WTC11 (cell line): ENCODE measurements at regions not wholly inside any gene's neighbourhood (a gene's known extent, or its start where the extent isn't known, plus 50 kb on each side); places are given as distances from the start of the nearest gene placed in this dataset.

Source experiments
- ATAC-seq: fragments of 200-7000 bp; cut with Tn5 transposase; 2 replicates; pipeline ENCODE4 v1.10.0; 2021; ENCODE audit warnings: mild to moderate bottlenecking, moderate library complexity
- CTCF ChIA-PET: fragments of 300-600 bp; sonication (Branson Sonifier 250); formaldehyde crosslinking; loops from one replicate; lab custom pipeline; 2021; ENCODE audit warnings: antibody characterized with exemption; lab: Charles Lee
- POLR2A ChIA-PET: fragments of 350-600 bp; sonication (Branson Sonifier 250); formaldehyde crosslinking; loops from one replicate; lab custom pipeline; 2021; ENCODE audit warnings: antibody characterized with exemption; lab: Charles Lee
- DNase-seq: peaks from one replicate; pipeline ENCODE4 v3.0.0; 2021; ENCODE audit warnings: low spot score
- H3K27ac Mint-ChIP-seq: 2 replicates; pipeline ENCODE4 v1.8.0; 2021; ENCODE audit warnings: mixed read lengths
- H3K27me3 Mint-ChIP-seq: 2 replicates; pipeline ENCODE4 v1.8.0; 2021; ENCODE audit warnings: low read depth, mild to moderate bottlenecking, moderate library complexity, mixed read lengths
- H3K36me3 Mint-ChIP-seq: 2 replicates; pipeline ENCODE4 v1.8.0; 2021; ENCODE audit warnings: mixed read lengths
- H3K4me1 Mint-ChIP-seq: 2 replicates; pipeline ENCODE4 v1.8.0; 2022; ENCODE audit warnings: mixed read lengths
- H3K4me3 Mint-ChIP-seq: 2 replicates; pipeline ENCODE4 v1.8.0; 2021; ENCODE audit warnings: mild to moderate bottlenecking, moderate library complexity, mixed read lengths
- H3K9me3 Mint-ChIP-seq: 2 replicates; pipeline ENCODE4 v1.8.0; 2021; ENCODE audit warnings: mixed read lengths
- CREB1 ChIP-seq: sonication (generic); formaldehyde crosslinking; IDR thresholded peaks from 2 replicates; pipeline ENCODE4 v1.8.0; 2023; ENCODE audit warnings: mild to moderate bottlenecking, missing genetic modification reagents
- CREM ChIP-seq: sonication (generic); formaldehyde crosslinking; IDR thresholded peaks from 2 replicates; pipeline ENCODE4 v1.8.1; 2022; ENCODE audit warnings: mild to moderate bottlenecking, missing genetic modification reagents, moderate library complexity
- EMX1 ChIP-seq: fragments of 250-450 bp; sonication (Bioruptor Pico); IDR thresholded peaks from 2 replicates; pipeline ENCODE4 v1.8.0; 2021; ENCODE audit warnings: mild to moderate bottlenecking
- ESRRA ChIP-seq: sonication (generic); formaldehyde crosslinking; IDR thresholded peaks from 2 replicates; pipeline ENCODE4 v1.8.1; 2022; ENCODE audit warnings: mild to moderate bottlenecking, missing genetic modification reagents, borderline replicate concordance
- FOXJ3 ChIP-seq: sonication (generic); formaldehyde crosslinking; IDR thresholded peaks from 2 replicates; pipeline ENCODE4 v1.9.0; 2021; ENCODE audit warnings: missing genetic modification reagents, mild to moderate bottlenecking, borderline replicate concordance
- FOXP1 ChIP-seq: sonication (generic); formaldehyde crosslinking; IDR thresholded peaks from 2 replicates; pipeline ENCODE4 v1.8.0; 2022; ENCODE audit warnings: missing genetic modification reagents, mild to moderate bottlenecking, moderate library complexity, borderline replicate concordance
- GABPB1 ChIP-seq: sonication (generic); formaldehyde crosslinking; IDR thresholded peaks from 2 replicates; pipeline ENCODE4 v1.8.1; 2023; ENCODE audit warnings: mild to moderate bottlenecking, missing genetic modification reagents
- GTF2I ChIP-seq: fragments of 250-450 bp; sonication (Bioruptor Pico); conservative IDR thresholded peaks from 2 replicates; pipeline ENCODE4 v1.4.0; 2021; ENCODE audit warnings: mild to moderate bottlenecking
- IRF2 ChIP-seq: sonication (generic); formaldehyde crosslinking; IDR thresholded peaks from 2 replicates; pipeline ENCODE4 v1.8.0; 2022; ENCODE audit warnings: low read depth, missing genetic modification reagents, borderline replicate concordance
- JAZF1 ChIP-seq: fragments of 250-450 bp; sonication (Bioruptor Pico); IDR thresholded peaks from 2 replicates; pipeline ENCODE4 v1.9.0; 2021; ENCODE audit warnings: moderate library complexity, mild to moderate bottlenecking, inconsistent platforms
- KAT7 ChIP-seq: sonication (generic); formaldehyde crosslinking; IDR thresholded peaks from 2 replicates; pipeline ENCODE4 v1.8.1; 2023; ENCODE audit warnings: missing genetic modification reagents, mild to moderate bottlenecking, borderline replicate concordance
- NFE2L1 ChIP-seq: sonication (generic); formaldehyde crosslinking; IDR thresholded peaks from 2 replicates; pipeline ENCODE4 v1.8.1; 2023; ENCODE audit warnings: missing genetic modification reagents
- SMAD4 ChIP-seq: sonication (generic); formaldehyde crosslinking; IDR thresholded peaks from 2 replicates; pipeline ENCODE4 v1.8.0; 2022; ENCODE audit warnings: mild to moderate bottlenecking, missing genetic modification reagents
- SOX15 ChIP-seq: fragments of 250-450 bp; sonication (Bioruptor Pico); IDR thresholded peaks from 2 replicates; pipeline ENCODE4 v1.9.0; 2021; ENCODE audit warnings: mild to moderate bottlenecking
- SP1 ChIP-seq: sonication (generic); formaldehyde crosslinking; conservative IDR thresholded peaks from 2 replicates; pipeline ENCODE4 v1.8.1; 2022; ENCODE audit warnings: missing genetic modification reagents
- TEAD1 ChIP-seq: sonication (generic); formaldehyde crosslinking; IDR thresholded peaks from 2 replicates; pipeline ENCODE4 v1.8.0; 2022; ENCODE audit warnings: mild to moderate bottlenecking, missing genetic modification reagents
- TEAD4 ChIP-seq: sonication (generic); formaldehyde crosslinking; IDR thresholded peaks from 2 replicates; pipeline ENCODE4 v1.8.0; 2022; ENCODE audit warnings: mild to moderate bottlenecking, missing genetic modification reagents
- ZNF263 ChIP-seq: sonication (generic); formaldehyde crosslinking; IDR thresholded peaks from 2 replicates; pipeline ENCODE4 v1.8.1; 2022; ENCODE audit warnings: low read depth, mild to moderate bottlenecking, moderate library complexity, missing genetic modification reagents
- ZNF396 ChIP-seq: fragments of 250-450 bp; sonication (Bioruptor Pico); IDR thresholded peaks from 2 replicates; pipeline ENCODE4 v1.8.0; 2021; ENCODE audit warnings: mild to moderate bottlenecking, moderate library complexity, borderline replicate concordance
- TF ChIP-seq, protein P1 (sequence below): sonication (generic); formaldehyde crosslinking; IDR thresholded peaks from 2 replicates; pipeline ENCODE4 v1.8.1; 2022; ENCODE audit warnings: mild to moderate bottlenecking, moderate library complexity, missing genetic modification reagents
- TF ChIP-seq, protein P2 (sequence below): sonication (generic); formaldehyde crosslinking; IDR thresholded peaks from 2 replicates; pipeline ENCODE4 v1.8.1; 2022; ENCODE audit warnings: mild to moderate bottlenecking, missing genetic modification reagents, moderate library complexity, borderline replicate concordance
- TF ChIP-seq, protein P3 (sequence below): sonication (generic); formaldehyde crosslinking; IDR thresholded peaks from 2 replicates; pipeline ENCODE4 v1.8.0; 2022; ENCODE audit warnings: mild to moderate bottlenecking, missing genetic modification reagents
- TF ChIP-seq, protein P4 (sequence below): sonication (generic); formaldehyde crosslinking; IDR thresholded peaks from 2 replicates; pipeline ENCODE4 v1.8.0; 2022; ENCODE audit warnings: mild to moderate bottlenecking, missing genetic modification reagents
- TF ChIP-seq, protein P5 (sequence below): fragments of 250-450 bp; sonication (Bioruptor Pico); IDR thresholded peaks from 2 replicates; pipeline ENCODE4 v1.9.0; 2021; ENCODE audit warnings: mild to moderate bottlenecking

DNA sequence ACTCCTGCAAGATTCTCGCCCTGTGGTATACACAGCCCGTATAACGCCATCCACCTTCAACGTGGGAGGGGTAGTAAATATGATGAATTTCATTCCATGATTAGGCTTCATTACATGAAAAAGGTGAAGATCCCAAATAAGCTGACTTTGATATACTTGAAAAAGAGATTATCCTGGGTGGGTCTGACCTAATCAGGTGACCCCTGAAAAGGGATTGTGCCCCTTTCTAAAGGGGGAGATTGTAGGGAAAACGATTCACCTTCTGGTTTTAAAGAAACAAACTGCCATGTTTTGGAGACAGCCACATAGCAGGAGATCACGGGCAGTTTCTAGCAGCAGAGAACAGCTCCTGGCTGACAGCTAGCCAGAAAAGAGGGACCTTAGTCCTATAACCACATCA, 155.1 kb upstream of the SMLR1 start:
- Mint-ChIP-seq H3K4me3 (no peak overlapping the region), H3K27ac (no peak overlapping the region), H3K36me3 (no peaks in the 10 kb centered on the region), H3K27me3 (no peaks in the 10 kb centered on the region), H3K4me1 (peaks cover 6% of the 10 kb centered on the region; the same call in 1 of the 2 replicates), H3K9me3 (no peaks in the 10 kb centered on the region)
- CTCF ChIA-PET, result no interaction called here
- POLR2A ChIA-PET, result no interaction called here
- DNase-seq (no peak), ATAC-seq (no peak)
- no peak for TF ChIP-seq ESRRA (CRISPR knock-in tag)
- TF ChIP-seq GABPB1, result no peak
- TF ChIP-seq KAT7 (CRISPR knock-in tag), result no peak
- TF ChIP-seq FOXJ3 (CRISPR knock-in tag), result no peak

DNA sequence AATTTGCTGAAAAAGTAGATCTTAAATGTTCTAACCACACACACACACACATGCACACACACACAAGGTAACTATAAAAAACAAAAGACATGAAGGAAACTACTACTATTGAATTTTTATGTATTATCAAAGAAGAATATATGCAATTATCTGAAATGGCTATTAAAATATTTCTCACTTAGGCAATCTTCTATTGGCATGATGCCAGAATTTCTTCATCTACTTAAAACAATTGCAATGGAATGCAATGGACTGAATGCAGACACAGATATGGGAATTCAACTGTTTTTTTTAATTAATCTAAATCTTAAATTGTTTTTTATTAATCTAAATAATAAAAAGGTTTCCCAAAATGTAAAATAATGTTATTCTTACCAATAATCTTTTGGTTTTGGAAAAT, 152.6 kb upstream of the SMLR1 start:
- peaks cover 6% of the 10 kb centered on the region; the same call in 1 of the 2 replicates for H3K4me1 Mint-ChIP-seq
- H3K36me3 Mint-ChIP-seq, result no peaks in the 10 kb centered on the region
- no peaks in the 10 kb centered on the region for H3K9me3 Mint-ChIP-seq
- ChIA-PET POLR2A (no interaction called here), CTCF (no interaction called here)
- H3K27ac Mint-ChIP-seq, result no peak overlapping the region
- no peak for DNase-seq
- TF ChIP-seq SP1, result no peak
- TF ChIP-seq NFE2L1 (CRISPR knock-in tag), result no peak
- no peak for TF ChIP-seq CREB1
- TF ChIP-seq, protein P1, sequence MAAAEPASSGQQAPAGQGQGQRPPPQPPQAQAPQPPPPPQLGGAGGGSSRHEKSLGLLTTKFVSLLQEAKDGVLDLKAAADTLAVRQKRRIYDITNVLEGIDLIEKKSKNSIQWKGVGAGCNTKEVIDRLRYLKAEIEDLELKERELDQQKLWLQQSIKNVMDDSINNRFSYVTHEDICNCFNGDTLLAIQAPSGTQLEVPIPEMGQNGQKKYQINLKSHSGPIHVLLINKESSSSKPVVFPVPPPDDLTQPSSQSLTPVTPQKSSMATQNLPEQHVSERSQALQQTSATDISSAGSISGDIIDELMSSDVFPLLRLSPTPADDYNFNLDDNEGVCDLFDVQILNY (CRISPR knock-in tag), result no peak
- TF ChIP-seq ZNF396, result no peak
- TF ChIP-seq CREM, result no peak
- no peak for TF ChIP-seq JAZF1
- no peak for TF ChIP-seq SMAD4 (CRISPR knock-in tag)
- TF ChIP-seq TEAD1, result no peak
- TF ChIP-seq GTF2I (CRISPR knock-in tag), result no peak
- no peak for TF ChIP-seq EMX1 (CRISPR knock-in tag)
- TF ChIP-seq, protein P2, sequence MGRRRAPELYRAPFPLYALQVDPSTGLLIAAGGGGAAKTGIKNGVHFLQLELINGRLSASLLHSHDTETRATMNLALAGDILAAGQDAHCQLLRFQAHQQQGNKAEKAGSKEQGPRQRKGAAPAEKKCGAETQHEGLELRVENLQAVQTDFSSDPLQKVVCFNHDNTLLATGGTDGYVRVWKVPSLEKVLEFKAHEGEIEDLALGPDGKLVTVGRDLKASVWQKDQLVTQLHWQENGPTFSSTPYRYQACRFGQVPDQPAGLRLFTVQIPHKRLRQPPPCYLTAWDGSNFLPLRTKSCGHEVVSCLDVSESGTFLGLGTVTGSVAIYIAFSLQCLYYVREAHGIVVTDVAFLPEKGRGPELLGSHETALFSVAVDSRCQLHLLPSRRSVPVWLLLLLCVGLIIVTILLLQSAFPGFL (CRISPR knock-in tag), result no peak
- TF ChIP-seq KAT7 (CRISPR knock-in tag), result no peak
- TF ChIP-seq, protein P3, sequence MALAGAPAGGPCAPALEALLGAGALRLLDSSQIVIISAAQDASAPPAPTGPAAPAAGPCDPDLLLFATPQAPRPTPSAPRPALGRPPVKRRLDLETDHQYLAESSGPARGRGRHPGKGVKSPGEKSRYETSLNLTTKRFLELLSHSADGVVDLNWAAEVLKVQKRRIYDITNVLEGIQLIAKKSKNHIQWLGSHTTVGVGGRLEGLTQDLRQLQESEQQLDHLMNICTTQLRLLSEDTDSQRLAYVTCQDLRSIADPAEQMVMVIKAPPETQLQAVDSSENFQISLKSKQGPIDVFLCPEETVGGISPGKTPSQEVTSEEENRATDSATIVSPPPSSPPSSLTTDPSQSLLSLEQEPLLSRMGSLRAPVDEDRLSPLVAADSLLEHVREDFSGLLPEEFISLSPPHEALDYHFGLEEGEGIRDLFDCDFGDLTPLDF (CRISPR knock-in tag), result no peak
- TF ChIP-seq, protein P4, sequence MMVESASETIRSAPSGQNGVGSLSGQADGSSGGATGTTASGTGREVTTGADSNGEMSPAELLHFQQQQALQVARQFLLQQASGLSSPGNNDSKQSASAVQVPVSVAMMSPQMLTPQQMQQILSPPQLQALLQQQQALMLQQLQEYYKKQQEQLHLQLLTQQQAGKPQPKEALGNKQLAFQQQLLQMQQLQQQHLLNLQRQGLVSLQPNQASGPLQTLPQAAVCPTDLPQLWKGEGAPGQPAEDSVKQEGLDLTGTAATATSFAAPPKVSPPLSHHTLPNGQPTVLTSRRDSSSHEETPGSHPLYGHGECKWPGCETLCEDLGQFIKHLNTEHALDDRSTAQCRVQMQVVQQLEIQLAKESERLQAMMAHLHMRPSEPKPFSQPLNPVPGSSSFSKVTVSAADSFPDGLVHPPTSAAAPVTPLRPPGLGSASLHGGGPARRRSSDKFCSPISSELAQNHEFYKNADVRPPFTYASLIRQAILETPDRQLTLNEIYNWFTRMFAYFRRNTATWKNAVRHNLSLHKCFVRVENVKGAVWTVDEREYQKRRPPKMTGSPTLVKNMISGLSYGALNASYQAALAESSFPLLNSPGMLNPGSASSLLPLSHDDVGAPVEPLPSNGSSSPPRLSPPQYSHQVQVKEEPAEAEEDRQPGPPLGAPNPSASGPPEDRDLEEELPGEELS (CRISPR knock-in tag), result no peak
- no peak overlapping the region for H3K4me3 Mint-ChIP-seq
- no peaks in the 10 kb centered on the region for H3K27me3 Mint-ChIP-seq
- no peak for ATAC-seq

DNA sequence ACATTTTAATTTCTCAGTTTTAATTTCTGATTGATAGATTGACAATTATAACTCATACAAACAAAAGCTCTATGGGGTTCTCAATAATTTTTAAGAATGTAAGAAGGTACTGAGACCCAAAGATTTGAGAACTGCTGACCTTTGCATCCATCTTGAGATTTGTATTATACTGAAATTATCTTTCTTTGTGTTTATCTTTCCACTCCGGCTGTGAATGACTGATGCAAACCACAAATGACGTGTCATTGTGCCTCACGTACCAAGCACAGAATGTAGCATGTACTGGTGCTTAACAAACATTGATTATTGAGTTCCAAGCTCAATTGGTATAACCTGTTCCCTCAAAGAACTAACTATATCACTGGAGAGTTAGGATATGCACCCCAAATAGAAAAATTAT, 152.1 kb upstream of the SMLR1 start:
- Mint-ChIP-seq H3K36me3 (no peaks in the 10 kb centered on the region), H3K4me1 (peaks cover 6% of the 10 kb centered on the region; the same call in 1 of the 2 replicates), H3K27ac (no peak overlapping the region), H3K9me3 (no peaks in the 10 kb centered on the region), H3K27me3 (no peaks in the 10 kb centered on the region), H3K4me3 (no peak overlapping the region)
- DNase-seq, result no peak
- CTCF ChIA-PET, result no interaction called here
- no peak for ATAC-seq
- TF ChIP-seq ZNF263 (CRISPR knock-in tag), result no peak
- TF ChIP-seq IRF2 (CRISPR knock-in tag), result no peak
- TF ChIP-seq, protein P5, sequence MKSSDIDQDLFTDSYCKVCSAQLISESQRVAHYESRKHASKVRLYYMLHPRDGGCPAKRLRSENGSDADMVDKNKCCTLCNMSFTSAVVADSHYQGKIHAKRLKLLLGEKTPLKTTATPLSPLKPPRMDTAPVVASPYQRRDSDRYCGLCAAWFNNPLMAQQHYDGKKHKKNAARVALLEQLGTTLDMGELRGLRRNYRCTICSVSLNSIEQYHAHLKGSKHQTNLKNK (CRISPR knock-in tag), result no peak
- TF ChIP-seq FOXP1, result no peak
- TF ChIP-seq TEAD4 (CRISPR knock-in tag), result no peak
- no peak for TF ChIP-seq SOX15 (CRISPR knock-in tag)
- POLR2A ChIA-PET, result no interaction called here
